ENCODE measurements at regions not wholly inside any gene's neighbourhood (a gene's known extent, or its start where the extent isn't known, plus 50 kb on each side); places are given as distances from the start of the nearest gene placed in this dataset.

GRCh38 chr9:90972057-90972456, 170.4 kb downstream of the SYK start:
- Histone ChIP-seq H3K27ac (ENCODE audit: low read length) (no peak overlapping the region), H3K4me1 (ENCODE audit: insufficient read depth, low read length) (peaks cover 18% of the 10 kb centered on the region; the same call in 1 of the 2 replicates), H4K20me1 (ENCODE audit: low read length) (no peaks in the 10 kb centered on the region), H3K36me3 (ENCODE audit: low read depth, low read length) (no peaks in the 10 kb centered on the region), H3K79me2 (ENCODE audit: low read length) (no peaks in the 10 kb centered on the region), H3K9me3 (ENCODE audit: low read length) (no peaks in the 10 kb centered on the region), H3F3A (ENCODE audit: low read length, unreplicated experiment) (no peaks in the 10 kb centered on the region), H3K4me2 (ENCODE audit: low read length) (no peak overlapping the region), H3K4me3 (ENCODE audit: low read length) (no peak overlapping the region), H3K9me2 (replicated peaks; ENCODE audit: low read length) (no peaks in the 10 kb centered on the region), H3K27me3 (ENCODE audit: low read length) (no peaks in the 10 kb centered on the region), H2AFZ (ENCODE audit: low read length) (no peak overlapping the region), H3K9ac (ENCODE audit: low read length) (no peak overlapping the region)
- ATAC-seq (no peak), DNase-seq (no peak)
- no peak for TF ChIP-seq EZH2 (IDR thresholded peaks at IDR 0.05; ENCODE audit: low read length, unreplicated experiment)
- no peak for TF ChIP-seq EZH2phosphoT487 (IDR thresholded peaks at IDR 0.05; ENCODE audit: borderline replicate concordance, low read length)
- no peak for TF ChIP-seq CTCF (conservative IDR thresholded peaks at IDR 0.05; ENCODE audit: low read depth, low read length)
- ChIA-PET CTCF (interaction anchor here (0.6 kb wide), 1 partner anchor 26 kb away, joined by 3 read pairs; no protein-coding TSS in a partner anchor), POLR2A (ENCODE audit: unreplicated experiment) (no interaction called here)
- no TSS peak for BruUV-seq (replicated peaks)
- intact Hi-C loops (cut with micrococcal nuclease) = no loop called here

- Histone ChIP-seq H3K79me2 (ENCODE audit: low read length) (no peaks in the 10 kb centered on the region), H3K9me3 (ENCODE audit: low read length) (no peaks in the 10 kb centered on the region), H3K27me3 (ENCODE audit: low read length) (no peaks in the 10 kb centered on the region), H3K4me1 (ENCODE audit: insufficient read depth, low read length) (peaks cover 21% of the 10 kb centered on the region; the same call in 1 of the 2 replicates), H3K27ac (ENCODE audit: low read length) (no peak overlapping the region), H3F3A (ENCODE audit: low read length, unreplicated experiment) (no peaks in the 10 kb centered on the region), H3K4me3 (ENCODE audit: low read length) (no peak overlapping the region), H4K20me1 (ENCODE audit: low read length) (no peaks in the 10 kb centered on the region), H3K9me2 (replicated peaks; ENCODE audit: low read length) (no peaks in the 10 kb centered on the region), H3K36me3 (ENCODE audit: low read depth, low read length) (no peaks in the 10 kb centered on the region), H2AFZ (ENCODE audit: low read length) (no peak overlapping the region), H3K4me2 (ENCODE audit: low read length) (peak overlapping the region; percentile 37; the same call in 1 of the 2 replicates), H3K9ac (ENCODE audit: low read length) (no peak overlapping the region)
- ATAC-seq (no peak; the same call in 1 of the 2 replicates), DNase-seq (peak; percentile 22)
- POLR2A ChIA-PET (ENCODE audit: unreplicated experiment) = no interaction called here
- intact Hi-C loops (cut with micrococcal nuclease) = no loop called here
- TF ChIP-seq EZH2 (IDR thresholded peaks at IDR 0.05; ENCODE audit: low read length, unreplicated experiment) (no peak), CTCF (conservative IDR thresholded peaks at IDR 0.05; ENCODE audit: low read depth, low read length) (no peak), EZH2phosphoT487 (IDR thresholded peaks at IDR 0.05; ENCODE audit: borderline replicate concordance, low read length) (no peak)
- no TSS peak for BruUV-seq (replicated peaks)
- CTCF ChIA-PET = interaction anchor here (0.7 kb wide), 1 partner anchor 59 kb away, joined by 3 read pairs; no protein-coding TSS in a partner anchor
Observed at GRCh38 chr9:90974016-90974415, 172.4 kb downstream of the SYK start.

- no peak overlapping the region for H3K4me3 ChIP-seq (ENCODE audit: low read length)
- no peaks in the 10 kb centered on the region for H4K20me1 ChIP-seq (ENCODE audit: low read length)
- no peaks in the 10 kb centered on the region for H3K27me3 ChIP-seq (ENCODE audit: low read length)
- ATAC-seq (no peak), DNase-seq (no peak)
- no peak overlapping the region for H3K9ac ChIP-seq (ENCODE audit: low read length)
- H3K4me1 ChIP-seq (ENCODE audit: insufficient read depth, low read length) = peaks cover 29% of the 10 kb centered on the region; the same call in 1 of the 2 replicates
- H3K27ac ChIP-seq (ENCODE audit: low read length) = no peak overlapping the region
- H3K4me2 ChIP-seq (ENCODE audit: low read length) = no peak overlapping the region
- intact Hi-C loops (cut with micrococcal nuclease) = no loop called here
- H3K36me3 ChIP-seq (ENCODE audit: low read depth, low read length) = no peaks in the 10 kb centered on the region
- TF ChIP-seq EZH2phosphoT487 (IDR thresholded peaks at IDR 0.05; ENCODE audit: borderline replicate concordance, low read length) (no peak), EZH2 (IDR thresholded peaks at IDR 0.05; ENCODE audit: low read length, unreplicated experiment) (no peak), CTCF (conservative IDR thresholded peaks at IDR 0.05; ENCODE audit: low read depth, low read length) (no peak)
- H3K9me3 ChIP-seq (ENCODE audit: low read length) = no peaks in the 10 kb centered on the region
- H3K79me2 ChIP-seq (ENCODE audit: low read length) = no peaks in the 10 kb centered on the region
- POLR2A ChIA-PET (ENCODE audit: unreplicated experiment) = no interaction called here
- H3K9me2 ChIP-seq (replicated peaks; ENCODE audit: low read length) = no peaks in the 10 kb centered on the region
- no peak overlapping the region for H2AFZ ChIP-seq (ENCODE audit: low read length)
- CTCF ChIA-PET = no interaction called here
- no TSS peak for BruUV-seq (replicated peaks)
- H3F3A ChIP-seq (ENCODE audit: low read length, unreplicated experiment) = no peaks in the 10 kb centered on the region
Observed at GRCh38 chr9:90974643-90975245, 173.1 kb downstream of the SYK start.

All from PC-3 (cell line).